Ovary (tissue), 3 donors: ENCODE measurements at regions not wholly inside any gene's neighbourhood (a gene's known extent, or its start where the extent isn't known, plus 50 kb on each side); places are given as distances from the start of the nearest gene placed in this dataset.

Experiments
- CTCF ChIP-seq, 3 donors: fragments of 450-650 bp in 2 of 3; fragments of 200-600 bp in 1 of 3; IDR thresholded peaks; one replicate each; pipeline versions ENCODE4 v1.5.1 to v1.8.0; 2016 to 2022; ENCODE audit warnings: antibody characterized with exemption in 3 of 3, mild to moderate bottlenecking in 1 of 3
- EP300 ChIP-seq: sonication (generic); formaldehyde crosslinking; IDR thresholded peaks from one replicate; pipeline ENCODE4 v1.6.1; 2017; ENCODE audit warnings: antibody characterized with exemption
- POLR2A ChIP-seq: fragments of 450-650 bp; IDR thresholded peaks from one replicate; pipeline ENCODE4 v1.6.1; 2017; ENCODE audit warnings: antibody characterized with exemption, mild to moderate bottlenecking, moderate library complexity
- donor health status: DM: no; HTN: no; CAD: no.

GRCh38 chr4:116880625-116881024 lies 204.8 kb downstream of the TRAM1L1 start:
- TF ChIP-seq POLR2A (no peak), CTCF (IDR thresholded peaks at IDR 0.05) (no peak), EP300 (no peak)
